Right lobe of liver (tissue), 6 donors: ENCODE measurements at regions not wholly inside any gene's neighbourhood (a gene's known extent, or its start where the extent isn't known, plus 50 kb on each side); places are given as distances from the start of the nearest gene placed in this dataset.

Experiments
- ATAC-seq, 4 donors: fragments of 200-7000 bp; cut with Tn5 transposase; one replicate each; pipeline ENCODE4 v1.9.1; 2020; ENCODE audit warnings: mild to moderate bottlenecking in 4 of 4, moderate library complexity in 4 of 4
- DNase-seq, 3 donors: peaks; one replicate each; pipeline ENCODE4 v3.0.0-alpha.2; 2020
- H3K27ac ChIP-seq, 3 donors: fragments of 200-600 bp; one replicate each; pipeline ENCODE4 v1.8.0; 2022
- H3K27me3 ChIP-seq, 2 donors: fragments of 200-600 bp; one replicate each; pipeline ENCODE4 v1.8.0; 2022
- H3K36me3 ChIP-seq, 4 donors: fragments of 200-600 bp; sonication (generic) in 1 of 4; one replicate each; pipeline versions ENCODE4 v1.5.1 to v1.8.0; 2017 to 2022; ENCODE audit warnings: control low read depth in 1 of 4
- H3K4me1 ChIP-seq, 4 donors: fragments of 200-600 bp; sonication (generic) in 1 of 4; one replicate each; pipeline versions ENCODE4 v1.5.1 to v1.8.0; 2017 to 2022; ENCODE audit warnings: control low read depth in 1 of 4
- H3K4me3 ChIP-seq, 3 donors: fragments of 200-600 bp; one replicate each; pipeline ENCODE4 v1.8.0; 2022
- H3K9me3 ChIP-seq, 4 donors: fragments of 200-600 bp; sonication (generic) in 1 of 4; one replicate each; pipeline versions ENCODE4 v1.5.1 to v1.8.0; 2017 to 2022; ENCODE audit warnings: control low read depth in 1 of 4
- CTCF ChIP-seq, 4 donors: fragments of 200-600 bp in 3 of 4; fragments of 450-650 bp in 1 of 4; IDR thresholded peaks; one replicate each; pipeline versions ENCODE4 v1.5.1 to v1.8.0; 2016 to 2022; ENCODE audit warnings: antibody characterized with exemption in 4 of 4, mild to moderate bottlenecking in 2 of 4
- POLR2A ChIP-seq: fragments of 450-650 bp; IDR thresholded peaks from one replicate; pipeline ENCODE4 v1.6.1; 2017; ENCODE audit warnings: antibody characterized with exemption, mild to moderate bottlenecking
- WGBS: methylation state at CpG from one replicate; pipeline ENCODE4 v1.1.6; 2018; ENCODE audit warnings: low coverage, low lambda C conversion rate; ENCODE audit not compliant: insufficient coverage; ENCODE audit errors: missing lambda C conversion rate; 5-methylcytosine and 5-hydroxymethylcytosine counted together
- intact Hi-C, 2 donors: fragments of 100-400 bp; cut with DNase I; formaldehyde crosslinking; loops; one replicate each; pipeline versions ENCODE4 v1.11.2 to v1.14.1; 2022
- donor health status: DM: no; HTN: yes; CAD: no.
- donor health status: DM: no; HTN: no; CAD: no.
- donor health status: DM: no; HTN: no; CAD: no.
- donor health status: DM: no; HTN: yes; CAD: no.
- donor health status: DM: no; HTN: yes; CAD: no.

GRCh38 chr4:19381068-19381467 lies 870.6 kb upstream of the SLIT2 start:
- DNase-seq (no peak), ATAC-seq (no peak)
- Histone ChIP-seq H3K27me3 (no peaks in the 10 kb centered on the region), H3K4me1 (no peaks in the 10 kb centered on the region), H3K4me3 (no peak overlapping the region), H3K36me3 (no peaks in the 10 kb centered on the region), H3K27ac (no peak overlapping the region), H3K9me3 (no peaks in the 10 kb centered on the region)
- intact Hi-C loops, result no loop called here
- 70% methylated on average over 1 of the region's 1 CpG for WGBS
- TF ChIP-seq CTCF (IDR thresholded peaks at IDR 0.05) (no peak), POLR2A (no peak)

- H3K36me3 ChIP-seq, result no peaks in the 10 kb centered on the region
- H3K4me3 ChIP-seq, result no peak overlapping the region
- H3K27ac ChIP-seq, result no peak overlapping the region
- DNase-seq (no peak), ATAC-seq (no peak)
- TF ChIP-seq CTCF (IDR thresholded peaks at IDR 0.05) (no peak), POLR2A (no peak)
- H3K9me3 ChIP-seq, result no peaks in the 10 kb centered on the region
- 35% methylated on average over 2 of the region's 2 CpGs for WGBS
- H3K27me3 ChIP-seq, result no peaks in the 10 kb centered on the region
- no peaks in the 10 kb centered on the region for H3K4me1 ChIP-seq
- intact Hi-C loops, result no loop called here
Observed at GRCh38 chr4:19380600-19380999, 871.1 kb upstream of the SLIT2 start.

- TF ChIP-seq POLR2A, result no peak
- intact Hi-C loops, result no loop called here
- 44% methylated on average over 6 of the region's 6 CpGs for WGBS
Observed at GRCh38 chr4:19379191-19379708, 872.5 kb upstream of the SLIT2 start.

GRCh38 chr4:19375931-19376330 lies 875.8 kb upstream of the SLIT2 start:
- intact Hi-C loops, result no loop called here
- no peak for TF ChIP-seq CTCF (IDR thresholded peaks at IDR 0.05)
- TF ChIP-seq POLR2A, result no peak

More at GRCh38 chr4:19379191-19379708, 872.5 kb upstream of the SLIT2 start:
- no peak for ATAC-seq
- no peaks in the 10 kb centered on the region for H3K27me3 ChIP-seq
- DNase-seq, result no peak
- no peaks in the 10 kb centered on the region for H3K4me1 ChIP-seq
- no peaks in the 10 kb centered on the region for H3K36me3 ChIP-seq
- H3K9me3 ChIP-seq, result no peaks in the 10 kb centered on the region
- H3K27ac ChIP-seq, result no peak overlapping the region
- no peak overlapping the region for H3K4me3 ChIP-seq

GRCh38 chr4:19375136-19375804 lies 876.4 kb upstream of the SLIT2 start:
- no peaks in the 10 kb centered on the region for H3K4me1 ChIP-seq
- no peaks in the 10 kb centered on the region for H3K36me3 ChIP-seq
- intact Hi-C loops, result no loop called here
- no peaks in the 10 kb centered on the region for H3K9me3 ChIP-seq
- H3K27ac ChIP-seq, result no peak overlapping the region
- H3K27me3 ChIP-seq, result no peaks in the 10 kb centered on the region
- no peak overlapping the region for H3K4me3 ChIP-seq
- WGBS, result 64% methylated on average over 4 of the region's 4 CpGs
- DNase-seq, result no peak
- ATAC-seq, result no peak
- TF ChIP-seq CTCF (IDR thresholded peaks at IDR 0.05) (no peak), POLR2A (no peak)

More at GRCh38 chr4:19375931-19376330, 875.8 kb upstream of the SLIT2 start:
- DNase-seq, result no peak
- H3K4me3 ChIP-seq, result no peak overlapping the region
- no peaks in the 10 kb centered on the region for H3K36me3 ChIP-seq
- H3K4me1 ChIP-seq, result no peaks in the 10 kb centered on the region
- no peak for ATAC-seq
- no peaks in the 10 kb centered on the region for H3K9me3 ChIP-seq
- H3K27ac ChIP-seq, result no peak overlapping the region
- 46% methylated on average over 2 of the region's 2 CpGs for WGBS
- no peaks in the 10 kb centered on the region for H3K27me3 ChIP-seq
